Spinal cord (tissue), 9 donors: ENCODE measurements at regions not wholly inside any gene's neighbourhood (a gene's known extent, or its start where the extent isn't known, plus 50 kb on each side); places are given as distances from the start of the nearest gene placed in this dataset.

Source experiments
- DNase-seq, 6 donors: peaks; one replicate each; pipeline versions ENCODE4 v3.0.0 to v3.0.0-alpha.2; 2013 to 2015; ENCODE audit warnings: low spot score in 6 of 6, low read depth in 4 of 6
- H3K27ac ChIP-seq: one replicate; pipeline ENCODE4 v1.5.1; 2013; ENCODE audit warnings: low read depth, low read length, control low read depth
- H3K27me3 ChIP-seq: one replicate; pipeline ENCODE4 v1.6.1; 2013; ENCODE audit warnings: low read length; ENCODE audit not compliant: control insufficient read depth, insufficient read depth
- H3K36me3 ChIP-seq: one replicate; pipeline ENCODE4 v1.6.1; 2013; ENCODE audit warnings: low read length; ENCODE audit not compliant: control insufficient read depth, insufficient read depth
- H3K4me1 ChIP-seq: one replicate; pipeline ENCODE4 v1.6.1; 2013; ENCODE audit warnings: low read length; ENCODE audit not compliant: control insufficient read depth, insufficient read depth
- H3K4me3 ChIP-seq: one replicate; pipeline ENCODE4 v1.5.1; 2013; ENCODE audit warnings: low read depth, low read length, control low read depth
- H3K9me3 ChIP-seq: one replicate; pipeline ENCODE4 v1.6.1; 2013; ENCODE audit warnings: low read length; ENCODE audit not compliant: control insufficient read depth, insufficient read depth
- WGBS: methylation state at CpG from one replicate; pipeline ENCODE4 v1.1.5; 2013; ENCODE audit warnings: missing lambda C conversion rate; ENCODE audit not compliant: insufficient coverage; 5-methylcytosine and 5-hydroxymethylcytosine counted together
- donor health status: healthy.

GRCh38 chr10:2972810-2973209, 94.5 kb upstream of the PFKP start:
- Histone ChIP-seq H3K27me3 (no peaks in the 10 kb centered on the region), H3K4me3 (no peak overlapping the region), H3K9me3 (no peaks in the 10 kb centered on the region), H3K36me3 (no peaks in the 10 kb centered on the region), H3K27ac (no peak overlapping the region), H3K4me1 (no peaks in the 10 kb centered on the region)
- 93% methylated on average over 2 of the region's 8 CpGs for WGBS
- no peak for DNase-seq

GRCh38 chr10:2972216-2972615, 95.1 kb upstream of the PFKP start:
- H3K4me3 ChIP-seq: no peak overlapping the region
- no peak for DNase-seq
- WGBS: 60% methylated on average over 3 of the region's 7 CpGs
- H3K9me3 ChIP-seq: no peaks in the 10 kb centered on the region
- H3K4me1 ChIP-seq: no peaks in the 10 kb centered on the region
- no peak overlapping the region for H3K27ac ChIP-seq
- H3K27me3 ChIP-seq: no peaks in the 10 kb centered on the region
- H3K36me3 ChIP-seq: no peaks in the 10 kb centered on the region

DNA sequence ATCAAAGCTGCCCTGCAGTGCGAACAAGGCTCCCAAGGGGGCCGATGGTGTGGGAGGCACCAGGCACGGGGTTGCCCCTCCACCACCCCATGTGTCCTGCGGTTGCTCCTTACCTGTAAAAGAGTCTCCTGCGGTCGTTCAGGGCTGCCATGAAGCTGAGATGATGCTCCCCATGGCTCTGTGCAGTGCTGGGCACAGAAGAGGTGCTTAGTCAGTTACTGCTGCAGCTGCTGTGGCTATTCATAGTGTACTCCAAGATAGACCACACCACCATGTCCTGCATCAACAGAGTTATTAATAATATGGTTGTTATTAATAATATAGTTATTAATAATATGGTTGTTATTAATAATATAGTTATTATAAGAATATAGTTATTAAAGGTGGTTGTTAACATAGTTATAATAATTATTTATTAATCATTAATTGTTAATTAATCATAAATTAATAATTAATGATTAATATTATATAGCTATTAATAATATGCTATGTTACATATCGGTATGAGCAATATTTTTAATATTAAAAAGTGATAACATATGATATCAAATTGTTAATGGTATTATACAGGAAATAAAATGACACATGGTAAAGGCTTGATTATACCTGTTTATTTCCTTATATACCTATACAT, 97.0 kb upstream of the PFKP start:
- no peak overlapping the region for H3K27ac ChIP-seq
- no peaks in the 10 kb centered on the region for H3K36me3 ChIP-seq
- no peak for DNase-seq
- 80% methylated on average over 2 of the region's 7 CpGs for WGBS
- no peaks in the 10 kb centered on the region for H3K4me1 ChIP-seq
- no peaks in the 10 kb centered on the region for H3K27me3 ChIP-seq
- H3K4me3 ChIP-seq: no peak overlapping the region
- H3K9me3 ChIP-seq: no peaks in the 10 kb centered on the region

GRCh38 chr10:2968401-2969058, 98.8 kb upstream of the PFKP start:
- WGBS: 84% methylated on average over 5 of the region's 9 CpGs
- DNase-seq: peak in 1 of 6 donors; percentile 63

DNA sequence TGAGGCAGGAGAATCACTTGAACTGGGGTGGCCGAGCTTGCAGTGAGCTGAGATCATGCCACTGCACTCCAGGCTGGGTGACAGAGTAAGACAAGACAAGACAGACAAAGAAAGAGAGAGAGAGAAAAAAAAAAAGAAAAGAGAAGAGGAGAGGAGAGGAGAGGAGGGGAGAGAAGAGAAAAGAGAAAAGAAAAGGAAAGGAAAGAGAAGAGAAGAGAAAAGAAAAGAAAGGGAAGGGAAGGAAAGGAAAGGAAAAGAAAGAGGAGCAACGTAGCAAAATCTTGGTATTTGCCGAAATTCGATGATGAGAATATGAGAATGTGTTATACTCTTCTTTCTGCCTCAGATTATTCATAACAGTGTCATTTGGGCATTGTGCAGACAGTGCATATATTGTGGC, 101.2 kb upstream of the PFKP start:
- WGBS: 97% methylated on average over 2 of the region's 4 CpGs
- H3K4me1 ChIP-seq: no peaks in the 10 kb centered on the region
- no peaks in the 10 kb centered on the region for H3K9me3 ChIP-seq
- no peak overlapping the region for H3K27ac ChIP-seq
- H3K36me3 ChIP-seq: no peaks in the 10 kb centered on the region
- H3K27me3 ChIP-seq: peaks cover 2% of the 10 kb centered on the region
- no peak for DNase-seq
- H3K4me3 ChIP-seq: no peak overlapping the region

More at GRCh38 chr10:2968401-2969058, 98.8 kb upstream of the PFKP start:
- Histone ChIP-seq H3K4me3 (no peak overlapping the region), H3K4me1 (no peaks in the 10 kb centered on the region), H3K36me3 (no peaks in the 10 kb centered on the region), H3K9me3 (no peaks in the 10 kb centered on the region), H3K27ac (no peak overlapping the region), H3K27me3 (peaks cover 2% of the 10 kb centered on the region)

GRCh38 chr10:2964632-2965296, 102.6 kb upstream of the PFKP start:
- peaks cover 2% of the 10 kb centered on the region for H3K27me3 ChIP-seq

GRCh38 chr10:2963889-2964631, 103.3 kb upstream of the PFKP start:
- no peaks in the 10 kb centered on the region for H3K9me3 ChIP-seq
- no peak overlapping the region for H3K27ac ChIP-seq
- peaks cover 2% of the 10 kb centered on the region for H3K27me3 ChIP-seq
- WGBS: no CpG with 5 or more reads among the region's 3 CpGs
- no peaks in the 10 kb centered on the region for H3K4me1 ChIP-seq
- H3K36me3 ChIP-seq: no peaks in the 10 kb centered on the region
- DNase-seq: no peak
- H3K4me3 ChIP-seq: no peak overlapping the region

More at GRCh38 chr10:2964632-2965296, 102.6 kb upstream of the PFKP start:
- WGBS: 85% methylated on average over 4 of the region's 5 CpGs
- Histone ChIP-seq H3K27ac (no peak overlapping the region), H3K4me1 (no peaks in the 10 kb centered on the region), H3K4me3 (no peak overlapping the region), H3K36me3 (no peaks in the 10 kb centered on the region), H3K9me3 (no peaks in the 10 kb centered on the region)
- no peak for DNase-seq

- Histone ChIP-seq H3K27me3 (peaks cover 2% of the 10 kb centered on the region), H3K4me3 (no peak overlapping the region), H3K36me3 (no peaks in the 10 kb centered on the region), H3K4me1 (no peaks in the 10 kb centered on the region), H3K9me3 (no peaks in the 10 kb centered on the region), H3K27ac (no peak overlapping the region)
- no peak for DNase-seq
- no CpG with 5 or more reads among the region's 1 CpG for WGBS
Measured at GRCh38 chr10:2962194-2962593, 105.2 kb upstream of the PFKP start.

- DNase-seq: no peak
- H3K36me3 ChIP-seq: no peaks in the 10 kb centered on the region
- no peaks in the 10 kb centered on the region for H3K9me3 ChIP-seq
- no peak overlapping the region for H3K4me3 ChIP-seq
- H3K27ac ChIP-seq: no peak overlapping the region
- H3K4me1 ChIP-seq: no peaks in the 10 kb centered on the region
- 91% methylated on average over 4 of the region's 6 CpGs for WGBS
- H3K27me3 ChIP-seq: no peaks in the 10 kb centered on the region
Measured at GRCh38 chr10:2958659-2959058, 108.7 kb upstream of the PFKP start.
